ENCODE measurements at regions not wholly inside any gene's neighbourhood (a gene's known extent, or its start where the extent isn't known, plus 50 kb on each side); places are given as distances from the start of the nearest gene placed in this dataset.

- Histone ChIP-seq H3K79me2 (ENCODE audit: insufficient read depth, low read length) (no peaks in the 10 kb centered on the region), H3K9me2 (ENCODE audit: insufficient read depth) (no peaks in the 10 kb centered on the region), H3K4me3 (replicated peaks in 1 of 2; ENCODE audit: low read depth in 1 of 2, low read length in 2 of 2) (no peak overlapping the region), H3K4me1 (ENCODE audit: control insufficient read depth in 1 of 2, insufficient read depth in 2 of 2, low read length in 2 of 2) (no peaks in the 10 kb centered on the region), H2AFZ (ENCODE audit: low read depth, low read length, poor library complexity, severe bottlenecking) (no peak overlapping the region), H3K27me3 (ENCODE audit: insufficient read depth, low read length) (no peaks in the 10 kb centered on the region), H3K36me3 (ENCODE audit: control insufficient read depth in 1 of 2, insufficient read depth in 2 of 2, low read length in 2 of 2) (no peaks in the 10 kb centered on the region), H3K9ac (ENCODE audit: low read length) (no peak overlapping the region), H4K20me1 (ENCODE audit: insufficient read depth) (no peaks in the 10 kb centered on the region), H3K27ac (ENCODE audit: low read depth, low read length) (no peak overlapping the region), H3K4me2 (ENCODE audit: low read length) (no peak overlapping the region), H3K9me3 (ENCODE audit: control insufficient read depth in 1 of 2, insufficient read depth in 1 of 2, low read depth in 1 of 2, low read length in 2 of 2) (no peaks in the 10 kb centered on the region)
- intact Hi-C loops (cut with micrococcal nuclease): no loop called here
- RAD21 ChIA-PET (ENCODE audit: low non-redundant PET in 1 of 2, low total read pairs in 2 of 2, uncharacterized antibody in 2 of 2, unreplicated experiment in 2 of 2): no interaction called here
- no peak for TF ChIP-seq ZNF274 (IDR thresholded peaks at IDR 0.05; ENCODE audit: low read depth, low read length)
- TF ChIP-seq SRF (IDR thresholded peaks at IDR 0.05; ENCODE audit: low read depth): no peak
- TF ChIP-seq POLR2AphosphoS5 (IDR thresholded peaks at IDR 0.05; ENCODE audit: low read depth, low read length): no peak
- no peak for TF ChIP-seq CTCF (IDR thresholded peaks at IDR 0.05 in 2 of 3, conservative IDR thresholded peaks at IDR 0.05 in 1 of 3; ENCODE audit: borderline replicate concordance in 1 of 3, insufficient read depth in 1 of 3, low read depth in 2 of 3, low read length in 2 of 3)
- TF ChIP-seq EGR1 (IDR thresholded peaks at IDR 0.05; ENCODE audit: low read depth): no peak
- no peak for TF ChIP-seq TCF7L2 (IDR thresholded peaks at IDR 0.05; ENCODE audit: borderline replicate concordance, extremely low read depth, insufficient read depth, insufficient read length)
- no peak for TF ChIP-seq RAD21 (IDR thresholded peaks at IDR 0.05; ENCODE audit: low read depth)
- TF ChIP-seq POLR2A (IDR thresholded peaks at IDR 0.05; ENCODE audit: borderline replicate concordance, extremely low read depth, insufficient read depth, insufficient read length): no peak
- no peak for TF ChIP-seq ZBTB33 (IDR thresholded peaks at IDR 0.05; ENCODE audit: extremely low read depth, insufficient replicate concordance, low read length)
- TF ChIP-seq SP1 (IDR thresholded peaks at IDR 0.05; ENCODE audit: low read depth): no peak
- TF ChIP-seq REST (IDR thresholded peaks at IDR 0.05; ENCODE audit: low read depth): no peak
- no TSS peak for BruUV-seq (replicated peaks)
- CTCF ChIA-PET: no interaction called here
- no peak for DNase-seq (ENCODE audit: low read depth, low spot score)
- no peak for ATAC-seq
- POLR2A ChIA-PET: no interaction called here
Measured at GRCh38 chr2:12376025-12376424, 340.7 kb upstream of the TRIB2 start.
